ENCODE measurements at regions not wholly inside any gene's neighbourhood (a gene's known extent, or its start where the extent isn't known, plus 50 kb on each side); places are given as distances from the start of the nearest gene placed in this dataset.
"Not testable (repeated sequence)": the region's sequence is repeated elsewhere in the genome, so short reads cannot be mapped to it uniquely, and the experiment has no call there.

GRCh38 chr3:25153136-25153535, 274.9 kb upstream of the RARB start:
- DNase-seq (ENCODE audit: low spot score) = no peak

- no peak for DNase-seq (ENCODE audit: low spot score)
These were observed 274.5 kb upstream of the RARB start for GRCh38 chr3:25153561-25153960.

- DNase-seq (ENCODE audit: low spot score) = no peak
These were observed 272.2 kb upstream of the RARB start for GRCh38 chr3:25155652-25156471.

- DNase-seq (ENCODE audit: low spot score) = peak; percentile 89
These were observed 271.4 kb upstream of the RARB start for GRCh38 chr3:25156626-25157025.

GRCh38 chr3:25165306-25165705, 262.8 kb upstream of the RARB start:
- DNase-seq (ENCODE audit: low spot score) = no peak

- no peak for DNase-seq (ENCODE audit: low spot score)
These were observed 262.0 kb upstream of the RARB start for GRCh38 chr3:25166016-25166415.

- no peak for DNase-seq (ENCODE audit: low spot score)
These were observed 258.9 kb upstream of the RARB start for GRCh38 chr3:25169151-25169550.

- DNase-seq (ENCODE audit: low spot score) = no peak
These were observed 258.0 kb upstream of the RARB start for GRCh38 chr3:25170021-25170420.

GRCh38 chr3:25171118-25171807, 256.8 kb upstream of the RARB start:
- DNase-seq (ENCODE audit: low spot score) = peak; percentile 97

GRCh38 chr3:25171897-25172296, 256.2 kb upstream of the RARB start:
- no peak for DNase-seq (ENCODE audit: low spot score)

- no peak for DNase-seq (ENCODE audit: low spot score)
These were observed 254.5 kb upstream of the RARB start for GRCh38 chr3:25173606-25174005.

GRCh38 chr3:25174251-25174650, 253.8 kb upstream of the RARB start:
- DNase-seq (ENCODE audit: low spot score) = no peak

GRCh38 chr3:25177041-25177440, 251.0 kb upstream of the RARB start:
- DNase-seq (ENCODE audit: low spot score) = peak; percentile 79

- no peak for DNase-seq (ENCODE audit: low spot score)
These were observed 249.4 kb upstream of the RARB start for GRCh38 chr3:25178672-25179071.

GRCh38 chr3:25181096-25181495, 247.0 kb upstream of the RARB start:
- no peak for DNase-seq (ENCODE audit: low spot score)

GRCh38 chr3:25182794-25183193, 245.3 kb upstream of the RARB start:
- no peak for DNase-seq (ENCODE audit: low spot score)

GRCh38 chr3:25184641-25185250, 243.3 kb upstream of the RARB start:
- DNase-seq (ENCODE audit: low spot score) = no peak

GRCh38 chr3:25191673-25192072, 236.4 kb upstream of the RARB start:
- no peak for DNase-seq (ENCODE audit: low spot score)

GRCh38 chr3:25199567-25199966, 228.5 kb upstream of the RARB start:
- not testable (repeated sequence) for DNase-seq (ENCODE audit: low spot score)

- DNase-seq (ENCODE audit: low spot score) = no peak
These were observed 215.3 kb upstream of the RARB start for GRCh38 chr3:25212736-25213135.

GRCh38 chr3:25214034-25214433, 214.0 kb upstream of the RARB start:
- DNase-seq (ENCODE audit: low spot score) = no peak

- DNase-seq (ENCODE audit: low spot score) = no peak
These were observed 209.7 kb upstream of the RARB start for GRCh38 chr3:25218362-25218761.

- DNase-seq (ENCODE audit: low spot score) = no peak
These were observed 201.3 kb upstream of the RARB start for GRCh38 chr3:25226747-25227146.
